Loucy (cell line): ENCODE measurements at regions not wholly inside any gene's neighbourhood (a gene's known extent, or its start where the extent isn't known, plus 50 kb on each side); places are given as distances from the start of the nearest gene placed in this dataset.

ENCODE experiments used
- EZH2phosphoT487 ChIP-seq: fragments of 200-600 bp; IDR thresholded peaks from 2 replicates; pipeline ENCODE4 v1.6.1; 2018; ENCODE audit warnings: antibody characterized with exemption, mild to moderate bottlenecking, moderate library complexity, borderline replicate concordance
- TF ChIP-seq, protein P1 (sequence below): fragments of 200-600 bp; sonication (generic); conservative IDR thresholded peaks from 2 replicates; pipeline ENCODE4 v1.5.1; 2014; ENCODE audit warnings: mild to moderate bottlenecking, antibody characterized with exemption, low read length

- TF ChIP-seq, protein P1, sequence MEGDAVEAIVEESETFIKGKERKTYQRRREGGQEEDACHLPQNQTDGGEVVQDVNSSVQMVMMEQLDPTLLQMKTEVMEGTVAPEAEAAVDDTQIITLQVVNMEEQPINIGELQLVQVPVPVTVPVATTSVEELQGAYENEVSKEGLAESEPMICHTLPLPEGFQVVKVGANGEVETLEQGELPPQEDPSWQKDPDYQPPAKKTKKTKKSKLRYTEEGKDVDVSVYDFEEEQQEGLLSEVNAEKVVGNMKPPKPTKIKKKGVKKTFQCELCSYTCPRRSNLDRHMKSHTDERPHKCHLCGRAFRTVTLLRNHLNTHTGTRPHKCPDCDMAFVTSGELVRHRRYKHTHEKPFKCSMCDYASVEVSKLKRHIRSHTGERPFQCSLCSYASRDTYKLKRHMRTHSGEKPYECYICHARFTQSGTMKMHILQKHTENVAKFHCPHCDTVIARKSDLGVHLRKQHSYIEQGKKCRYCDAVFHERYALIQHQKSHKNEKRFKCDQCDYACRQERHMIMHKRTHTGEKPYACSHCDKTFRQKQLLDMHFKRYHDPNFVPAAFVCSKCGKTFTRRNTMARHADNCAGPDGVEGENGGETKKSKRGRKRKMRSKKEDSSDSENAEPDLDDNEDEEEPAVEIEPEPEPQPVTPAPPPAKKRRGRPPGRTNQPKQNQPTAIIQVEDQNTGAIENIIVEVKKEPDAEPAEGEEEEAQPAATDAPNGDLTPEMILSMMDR, result no peak
- TF ChIP-seq EZH2phosphoT487, result no peak
Measured at GRCh38 chr6:147855803-147856482, 347.5 kb downstream of the SAMD5 start.
